ENCODE measurements at regions not wholly inside any gene's neighbourhood (a gene's known extent, or its start where the extent isn't known, plus 50 kb on each side); places are given as distances from the start of the nearest gene placed in this dataset.

- Histone ChIP-seq H3K9me3 (no peaks in the 10 kb centered on the region), H3K27ac (no peak overlapping the region), H3K27me3 (no peaks in the 10 kb centered on the region), H3K4me3 (no peak overlapping the region), H3K4me1 (ENCODE audit: insufficient read depth) (no peaks in the 10 kb centered on the region), H3K36me3 (no peaks in the 10 kb centered on the region)
- intact Hi-C loops (cut with DNase I) = loop anchor here in 1 of 4 donors (10.0 kb wide), 1 partner anchor 1610 kb away; no protein-coding TSS in a partner anchor
- WGBS, 3 donors = 93 to 98% (median 94%) methylated on average over 1 of the region's 1 CpG
- TF ChIP-seq, protein P1, sequence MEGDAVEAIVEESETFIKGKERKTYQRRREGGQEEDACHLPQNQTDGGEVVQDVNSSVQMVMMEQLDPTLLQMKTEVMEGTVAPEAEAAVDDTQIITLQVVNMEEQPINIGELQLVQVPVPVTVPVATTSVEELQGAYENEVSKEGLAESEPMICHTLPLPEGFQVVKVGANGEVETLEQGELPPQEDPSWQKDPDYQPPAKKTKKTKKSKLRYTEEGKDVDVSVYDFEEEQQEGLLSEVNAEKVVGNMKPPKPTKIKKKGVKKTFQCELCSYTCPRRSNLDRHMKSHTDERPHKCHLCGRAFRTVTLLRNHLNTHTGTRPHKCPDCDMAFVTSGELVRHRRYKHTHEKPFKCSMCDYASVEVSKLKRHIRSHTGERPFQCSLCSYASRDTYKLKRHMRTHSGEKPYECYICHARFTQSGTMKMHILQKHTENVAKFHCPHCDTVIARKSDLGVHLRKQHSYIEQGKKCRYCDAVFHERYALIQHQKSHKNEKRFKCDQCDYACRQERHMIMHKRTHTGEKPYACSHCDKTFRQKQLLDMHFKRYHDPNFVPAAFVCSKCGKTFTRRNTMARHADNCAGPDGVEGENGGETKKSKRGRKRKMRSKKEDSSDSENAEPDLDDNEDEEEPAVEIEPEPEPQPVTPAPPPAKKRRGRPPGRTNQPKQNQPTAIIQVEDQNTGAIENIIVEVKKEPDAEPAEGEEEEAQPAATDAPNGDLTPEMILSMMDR (IDR thresholded peaks at IDR 0.05) = no peak
- no peak for TF ChIP-seq POLR2A (IDR thresholded peaks at IDR 0.05)
- no peak for DNase-seq
Observed at GRCh38 chr21:27024971-27025370, 58.1 kb upstream of the ADAMTS5 start.

GRCh38 chr21:27024301-27024700, 57.4 kb upstream of the ADAMTS5 start:
- WGBS, 3 donors = 21 to 33% (median 25%) methylated on average over 1 of the region's 1 CpG
- Histone ChIP-seq H3K4me3 (no peak overlapping the region), H3K27me3 (no peaks in the 10 kb centered on the region), H3K36me3 (no peaks in the 10 kb centered on the region), H3K27ac (no peak overlapping the region), H3K9me3 (no peaks in the 10 kb centered on the region), H3K4me1 (ENCODE audit: insufficient read depth) (no peaks in the 10 kb centered on the region)
- DNase-seq = no peak
- intact Hi-C loops (cut with DNase I) = loop anchor here in 1 of 4 donors (10.0 kb wide), 1 partner anchor 1610 kb away; no protein-coding TSS in a partner anchor
- TF ChIP-seq POLR2A (IDR thresholded peaks at IDR 0.05) (no peak), EP300 (IDR thresholded peaks at IDR 0.05) (no peak)
- TF ChIP-seq, protein P1 (IDR thresholded peaks at IDR 0.05) = no peak

GRCh38 chr21:27023186-27023585, 56.3 kb upstream of the ADAMTS5 start:
- intact Hi-C loops (cut with DNase I) = loop anchor here in 1 of 4 donors (10.0 kb wide), 1 partner anchor 1612 kb away; no protein-coding TSS in a partner anchor
- no peaks in the 10 kb centered on the region for H3K9me3 ChIP-seq
- no peak for TF ChIP-seq EP300 (IDR thresholded peaks at IDR 0.05)
- TF ChIP-seq, protein P1 (IDR thresholded peaks at IDR 0.05) = no peak
- TF ChIP-seq POLR2A (IDR thresholded peaks at IDR 0.05) = no peak
- no peaks in the 10 kb centered on the region for H3K36me3 ChIP-seq
- 71 to 74% (median 73%) methylated on average over 4 of the region's 4 CpGs for WGBS, 3 donors
- no peak for DNase-seq
- H3K4me3 ChIP-seq = no peak overlapping the region
- H3K4me1 ChIP-seq (ENCODE audit: insufficient read depth) = no peaks in the 10 kb centered on the region
- no peaks in the 10 kb centered on the region for H3K27me3 ChIP-seq
- H3K27ac ChIP-seq = no peak overlapping the region

GRCh38 chr21:27021801-27022200, 54.9 kb upstream of the ADAMTS5 start:
- Histone ChIP-seq H3K27ac (no peak overlapping the region), H3K4me1 (ENCODE audit: insufficient read depth) (no peaks in the 10 kb centered on the region), H3K4me3 (no peak overlapping the region), H3K27me3 (no peaks in the 10 kb centered on the region), H3K36me3 (no peaks in the 10 kb centered on the region), H3K9me3 (no peaks in the 10 kb centered on the region)
- TF ChIP-seq POLR2A (IDR thresholded peaks at IDR 0.05) = no peak
- TF ChIP-seq, protein P1 (IDR thresholded peaks at IDR 0.05) = no peak
- TF ChIP-seq EP300 (IDR thresholded peaks at IDR 0.05) = no peak
- no peak for DNase-seq
- WGBS, 3 donors = 81 to 83% (median 82%) methylated on average over 1 of the region's 1 CpG
- intact Hi-C loops (cut with DNase I) = loop anchor here in 1 of 4 donors (10.0 kb wide), 1 partner anchor 1613 kb away; no protein-coding TSS in a partner anchor
